ENCODE measurements at regions not wholly inside any gene's neighbourhood (a gene's known extent, or its start where the extent isn't known, plus 50 kb on each side); places are given as distances from the start of the nearest gene placed in this dataset.

DNA sequence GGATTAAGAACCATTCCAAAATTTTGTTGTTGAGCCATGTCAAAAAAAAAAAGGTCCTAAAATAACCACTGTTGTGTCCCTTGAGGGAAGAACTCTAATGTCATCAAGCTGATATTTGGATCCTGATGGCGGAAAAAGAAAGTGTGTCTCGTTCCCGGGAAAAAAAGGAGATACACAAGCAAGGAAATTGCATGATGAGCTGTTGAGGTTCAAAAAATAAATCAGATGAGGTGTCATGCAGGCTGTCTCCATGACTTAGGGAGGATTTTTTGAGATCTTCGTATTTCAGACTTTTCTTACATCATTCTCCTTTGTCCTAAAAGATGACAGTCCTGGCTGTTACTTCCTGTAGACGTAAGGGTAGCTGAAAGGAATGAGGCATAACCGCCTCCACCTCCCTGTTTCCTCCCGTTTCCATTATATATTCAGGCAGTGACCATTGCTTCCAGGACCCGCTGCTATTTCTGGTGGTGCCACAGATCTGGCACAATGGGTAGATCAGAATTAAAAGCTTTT lies 117.3 kb upstream of the TNFAIP3 start:
- Histone ChIP-seq H3K4me3 (no peak overlapping the region), H4K20me1 (ENCODE audit: low read depth) (no peaks in the 10 kb centered on the region), H3F3A (ENCODE audit: low read depth) (no peaks in the 10 kb centered on the region), H3K27me3 (no peaks in the 10 kb centered on the region), H3K27ac (no peak overlapping the region), H3K4me1 (peaks cover 16% of the 10 kb centered on the region), H3K9ac (no peak overlapping the region), H3K9me3 (ENCODE audit: low read depth) (no peaks in the 10 kb centered on the region), H3K79me2 (ENCODE audit: low read depth) (no peaks in the 10 kb centered on the region), H3K4me2 (peak overlapping the region; percentile 57), H2AFZ (replicated peaks) (peak overlapping the region; percentile 77), H3K36me3 (no peaks in the 10 kb centered on the region)
- Mint-ChIP-seq H3K27me3 (ENCODE audit: insufficient read depth, low read depth) (no peaks in the 10 kb centered on the region), H3K27ac (peak overlapping the region; percentile 55), H3K36me3 (no peaks in the 10 kb centered on the region), H3K9me3 (no peaks in the 10 kb centered on the region), H3K4me1 (peaks cover 17% of the 10 kb centered on the region), H3K4me3 (peak overlapping the region; percentile 9)
- TF ChIP-seq EZH2 (IDR thresholded peaks at IDR 0.05) (no peak), EZH2phosphoT487 (IDR thresholded peaks at IDR 0.05) (no peak)
- TF ChIP-seq, protein P1, sequence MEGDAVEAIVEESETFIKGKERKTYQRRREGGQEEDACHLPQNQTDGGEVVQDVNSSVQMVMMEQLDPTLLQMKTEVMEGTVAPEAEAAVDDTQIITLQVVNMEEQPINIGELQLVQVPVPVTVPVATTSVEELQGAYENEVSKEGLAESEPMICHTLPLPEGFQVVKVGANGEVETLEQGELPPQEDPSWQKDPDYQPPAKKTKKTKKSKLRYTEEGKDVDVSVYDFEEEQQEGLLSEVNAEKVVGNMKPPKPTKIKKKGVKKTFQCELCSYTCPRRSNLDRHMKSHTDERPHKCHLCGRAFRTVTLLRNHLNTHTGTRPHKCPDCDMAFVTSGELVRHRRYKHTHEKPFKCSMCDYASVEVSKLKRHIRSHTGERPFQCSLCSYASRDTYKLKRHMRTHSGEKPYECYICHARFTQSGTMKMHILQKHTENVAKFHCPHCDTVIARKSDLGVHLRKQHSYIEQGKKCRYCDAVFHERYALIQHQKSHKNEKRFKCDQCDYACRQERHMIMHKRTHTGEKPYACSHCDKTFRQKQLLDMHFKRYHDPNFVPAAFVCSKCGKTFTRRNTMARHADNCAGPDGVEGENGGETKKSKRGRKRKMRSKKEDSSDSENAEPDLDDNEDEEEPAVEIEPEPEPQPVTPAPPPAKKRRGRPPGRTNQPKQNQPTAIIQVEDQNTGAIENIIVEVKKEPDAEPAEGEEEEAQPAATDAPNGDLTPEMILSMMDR (IDR thresholded peaks at IDR 0.05) = no peak
- DNase-seq (ENCODE audit: low spot score) = peak; percentile 60

DNA sequence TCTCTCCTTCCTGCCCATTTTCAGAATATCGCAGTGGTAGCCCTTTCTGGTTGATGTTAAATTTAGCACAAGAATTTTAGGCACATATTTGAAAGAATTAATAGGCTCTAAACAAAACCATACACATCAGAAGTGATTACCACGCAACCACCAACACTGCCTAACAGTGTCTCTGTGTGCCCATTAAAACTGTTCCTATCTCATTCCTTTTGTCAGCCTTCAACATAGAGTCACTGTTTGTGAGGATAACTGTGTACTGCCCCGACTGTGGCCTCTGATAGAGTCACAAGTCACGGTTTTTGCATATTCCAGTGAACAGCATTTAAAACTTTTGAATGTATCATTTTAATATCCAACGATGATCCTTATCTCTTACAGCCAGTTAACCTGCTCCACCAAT lies 116.8 kb upstream of the TNFAIP3 start:
- peak overlapping the region; percentile 57 for H3K4me2 ChIP-seq
- peaks cover 17% of the 10 kb centered on the region for H3K4me1 Mint-ChIP-seq

DNA sequence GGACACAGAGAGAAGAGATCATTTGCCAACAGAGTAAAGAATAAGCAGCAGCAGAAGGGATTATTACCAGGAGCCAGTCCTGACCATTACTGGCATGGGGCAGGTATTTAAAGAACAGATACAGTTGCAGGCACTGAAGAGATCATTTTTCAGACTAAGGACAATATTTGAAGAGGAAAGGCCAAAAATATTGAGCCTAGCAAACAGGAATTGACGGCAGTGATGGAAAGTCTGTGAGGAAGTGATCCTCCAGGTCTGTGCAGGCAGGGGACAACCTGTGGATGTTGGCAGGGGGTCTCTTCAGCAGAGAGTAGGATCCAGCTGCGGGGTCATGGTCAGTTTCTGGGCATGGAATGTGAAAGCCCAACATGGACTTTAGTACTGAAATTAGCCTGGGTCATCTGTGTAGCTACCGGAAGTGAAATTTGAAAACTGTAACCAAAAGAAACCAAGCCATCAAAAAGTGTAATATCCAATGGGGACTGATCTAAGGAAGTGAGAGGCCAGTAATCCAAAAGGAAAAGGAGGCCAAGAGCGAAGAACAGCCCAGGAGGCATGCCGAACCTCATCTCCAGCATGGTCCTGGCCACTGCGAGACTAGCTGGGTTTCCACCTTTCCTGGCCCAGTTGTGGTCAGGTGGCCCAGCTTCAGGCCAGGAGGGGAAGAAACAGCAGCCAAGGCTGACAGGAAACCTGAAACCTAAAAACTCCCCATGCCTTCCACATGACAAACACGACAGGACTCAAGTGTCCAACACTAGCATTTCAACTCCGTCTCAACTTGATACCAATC lies 115.1 kb upstream of the TNFAIP3 start:
- H3K4me3 Mint-ChIP-seq = no peak overlapping the region

More for the DNA sequence above, 116.8 kb upstream of the TNFAIP3 start:
- Mint-ChIP-seq H3K36me3 (no peaks in the 10 kb centered on the region), H3K27ac (peak overlapping the region; percentile 55), H3K9me3 (no peaks in the 10 kb centered on the region), H3K4me3 (peak overlapping the region; percentile 9), H3K27me3 (ENCODE audit: insufficient read depth, low read depth) (no peaks in the 10 kb centered on the region)
- peaks cover 16% of the 10 kb centered on the region for H3K4me1 ChIP-seq
- no peak overlapping the region for H3K4me3 ChIP-seq
- no peaks in the 10 kb centered on the region for H3F3A ChIP-seq (ENCODE audit: low read depth)
- H3K79me2 ChIP-seq (ENCODE audit: low read depth) = no peaks in the 10 kb centered on the region
- no peaks in the 10 kb centered on the region for H3K9me3 ChIP-seq (ENCODE audit: low read depth)
- TF ChIP-seq EZH2 (IDR thresholded peaks at IDR 0.05) (no peak), EZH2phosphoT487 (IDR thresholded peaks at IDR 0.05) (no peak)
- TF ChIP-seq, protein P1 (IDR thresholded peaks at IDR 0.05) = no peak
- peak overlapping the region; percentile 77 for H2AFZ ChIP-seq (replicated peaks)
- no peaks in the 10 kb centered on the region for H3K27me3 ChIP-seq
- no peak overlapping the region for H3K27ac ChIP-seq
- H3K36me3 ChIP-seq = no peaks in the 10 kb centered on the region
- no peak overlapping the region for H3K9ac ChIP-seq
- no peak for DNase-seq (ENCODE audit: low spot score)
- no peaks in the 10 kb centered on the region for H4K20me1 ChIP-seq (ENCODE audit: low read depth)

More for the DNA sequence above, 115.1 kb upstream of the TNFAIP3 start:
- Histone ChIP-seq H3F3A (ENCODE audit: low read depth) (no peaks in the 10 kb centered on the region), H3K9me3 (ENCODE audit: low read depth) (no peaks in the 10 kb centered on the region), H3K4me1 (peaks cover 16% of the 10 kb centered on the region), H3K9ac (no peak overlapping the region), H3K79me2 (ENCODE audit: low read depth) (no peaks in the 10 kb centered on the region), H2AFZ (replicated peaks) (no peak overlapping the region), H3K4me2 (no peak overlapping the region), H3K27me3 (no peaks in the 10 kb centered on the region), H3K36me3 (no peaks in the 10 kb centered on the region), H3K4me3 (no peak overlapping the region), H3K27ac (no peak overlapping the region), H4K20me1 (ENCODE audit: low read depth) (no peaks in the 10 kb centered on the region)
- no peaks in the 10 kb centered on the region for H3K36me3 Mint-ChIP-seq
- TF ChIP-seq EZH2phosphoT487 (IDR thresholded peaks at IDR 0.05) (no peak), EZH2 (IDR thresholded peaks at IDR 0.05) (no peak)
- TF ChIP-seq, protein P1 (IDR thresholded peaks at IDR 0.05) = no peak
- no peak overlapping the region for H3K27ac Mint-ChIP-seq
- no peaks in the 10 kb centered on the region for H3K9me3 Mint-ChIP-seq
- DNase-seq (ENCODE audit: low spot score) = no peak
- H3K4me1 Mint-ChIP-seq = peaks cover 17% of the 10 kb centered on the region
- H3K27me3 Mint-ChIP-seq (ENCODE audit: insufficient read depth, low read depth) = no peaks in the 10 kb centered on the region

Measured in neural progenitor cell (in vitro differentiated cells).